Esophagus muscularis mucosa (tissue), 3 donors: ENCODE measurements at regions not wholly inside any gene's neighbourhood (a gene's known extent, or its start where the extent isn't known, plus 50 kb on each side); places are given as distances from the start of the nearest gene placed in this dataset.
"Not testable (repeated sequence)": the region's sequence is repeated elsewhere in the genome, so short reads cannot be mapped to it uniquely, and the experiment has no call there.

Experiments
- CTCF ChIP-seq, 3 experiments: fragments of 200-600 bp in 2 of 3; fragments of 450-650 bp in 1 of 3; sonication (generic) in 2 of 3; IDR thresholded peaks; one replicate each; pipeline ENCODE4 v1.5.1; 2017 to 2019; ENCODE audit warnings: antibody characterized with exemption in 3 of 3, mild to moderate bottlenecking in 2 of 3, moderate library complexity in 1 of 3
- POLR2A ChIP-seq: fragments of 450-650 bp; IDR thresholded peaks from one replicate; pipeline ENCODE4 v1.6.1; 2017; ENCODE audit warnings: antibody characterized with exemption, moderate library complexity, mild to moderate bottlenecking, low read depth
- POLR2AphosphoS5 ChIP-seq, 2 donors: sonication (generic); formaldehyde crosslinking; IDR thresholded peaks; one replicate each; pipeline ENCODE4 v1.6.1; 2017; ENCODE audit warnings: antibody characterized with exemption in 2 of 2

- TF ChIP-seq POLR2A; POLR2AphosphoS5 (IDR thresholded peaks at IDR 0.05); CTCF (IDR thresholded peaks at IDR 0.05): not testable (repeated sequence)
Observed at GRCh38 chr17:16885204-16885603, 86.7 kb downstream of the TNFRSF13B start.
